CD1c-positive myeloid dendritic cell (primary cell): ENCODE measurements at regions not wholly inside any gene's neighbourhood (a gene's known extent, or its start where the extent isn't known, plus 50 kb on each side); places are given as distances from the start of the nearest gene placed in this dataset.
"Not testable (repeated sequence)": the region's sequence is repeated elsewhere in the genome, so short reads cannot be mapped to it uniquely, and the experiment has no call there.

Source experiments
- DNase-seq: peaks from one replicate; pipeline ENCODE4 v3.0.0-alpha.2; 2016; ENCODE audit errors: extremely low spot score

DNA sequence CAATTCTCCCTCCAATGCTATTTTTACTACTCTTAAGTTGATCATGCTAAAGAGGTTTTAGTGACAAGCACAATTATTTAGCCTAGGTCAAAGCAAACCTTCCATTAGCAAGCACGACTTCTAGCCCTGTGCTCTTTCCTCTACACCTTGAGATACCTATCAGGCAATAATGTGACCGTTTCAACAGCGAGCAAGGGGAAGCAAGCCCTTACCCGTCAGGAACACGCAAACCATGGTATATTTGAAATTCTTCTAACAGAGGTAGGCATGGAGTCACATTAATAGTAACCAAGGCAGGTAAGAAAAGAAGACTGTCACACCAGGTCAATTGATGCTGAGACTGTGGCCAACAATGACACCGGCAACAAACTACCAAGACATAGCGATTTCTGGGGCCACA lies 68.9 kb upstream of the VGLL4 start:
- DNase-seq: no peak

DNA sequence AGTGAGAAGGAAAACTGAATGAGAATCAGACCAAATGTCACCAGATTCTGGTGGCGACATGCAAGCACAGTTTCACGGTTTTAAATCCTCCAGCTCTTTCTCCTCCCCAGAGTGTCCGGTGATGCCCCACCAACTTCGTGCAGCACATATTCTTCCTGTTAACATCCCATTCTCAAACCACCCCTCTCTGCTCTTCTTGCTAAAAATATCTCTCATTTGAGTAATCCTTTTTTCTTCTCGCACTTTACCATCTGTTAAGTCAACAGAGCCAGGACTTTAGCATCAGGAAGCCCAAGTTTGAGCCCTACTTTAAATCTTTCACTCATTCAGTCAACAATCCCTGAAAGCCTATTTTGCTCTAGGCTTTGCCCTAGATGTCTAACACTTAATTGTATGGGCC lies 68.2 kb upstream of the VGLL4 start:
- DNase-seq: no peak

DNA sequence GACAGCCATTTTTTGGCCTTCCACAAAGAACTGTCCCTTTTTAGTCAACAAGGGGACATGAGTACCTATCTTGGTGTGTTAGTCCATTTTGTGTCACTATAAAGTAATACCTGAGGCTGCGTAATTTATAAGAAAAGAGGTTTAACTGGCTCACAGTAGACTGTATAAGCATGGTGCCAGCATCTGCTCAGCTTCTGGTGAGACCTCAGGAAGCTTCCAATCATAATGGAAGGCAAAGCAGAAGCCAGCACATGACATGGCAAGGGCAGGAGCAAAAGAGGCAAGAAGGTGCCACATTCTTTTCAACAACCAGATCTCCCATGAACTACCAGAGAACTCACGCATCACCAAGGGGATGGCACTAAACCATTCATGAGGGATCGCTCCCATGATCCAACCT lies 66.1 kb upstream of the VGLL4 start:
- DNase-seq: no peak

DNA sequence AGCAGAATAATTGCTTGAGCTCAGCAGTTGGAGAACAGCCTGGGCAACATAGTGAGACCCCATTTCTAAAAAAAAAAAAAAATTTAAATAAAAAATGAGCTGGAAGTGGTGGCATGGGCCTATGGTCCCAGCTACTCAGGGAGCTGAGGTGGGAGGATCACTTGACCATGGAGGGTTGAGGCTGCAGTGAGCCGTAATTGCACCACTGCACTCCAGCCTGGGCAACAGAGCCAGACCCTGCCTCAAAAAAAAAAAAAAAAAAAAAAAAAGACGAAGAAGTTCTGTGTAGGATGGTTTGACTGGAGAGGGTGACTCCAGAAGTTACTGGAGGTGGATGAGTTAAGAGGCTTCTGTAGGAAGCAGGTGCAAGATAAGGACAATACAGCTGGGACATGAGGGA lies 63.4 kb upstream of the VGLL4 start:
- not testable (repeated sequence) for DNase-seq

GRCh38 chr3:11706604-11707003 lies 62.9 kb upstream of the VGLL4 start:
- DNase-seq: no peak

DNA sequence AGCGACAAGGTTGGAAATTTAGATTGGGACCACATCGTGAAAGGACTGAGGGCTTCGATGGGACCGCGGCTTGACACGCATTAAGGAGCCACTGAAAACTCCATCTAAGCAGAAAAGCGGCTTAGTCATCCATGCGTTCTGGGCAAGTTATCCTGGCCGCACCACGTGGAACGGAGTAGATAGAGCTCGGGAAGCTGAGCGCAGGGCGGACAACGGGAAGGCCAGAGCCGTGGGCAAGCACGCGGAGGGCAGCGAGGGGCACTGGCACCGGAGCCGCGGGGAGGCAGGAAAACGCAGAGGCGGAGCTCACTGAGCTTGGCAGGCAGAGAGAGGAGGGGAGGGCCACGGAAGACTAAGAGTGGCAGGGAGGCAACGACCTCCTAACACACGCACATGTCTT lies 61.3 kb upstream of the VGLL4 start:
- no peak for DNase-seq

- DNase-seq: no peak
Observed at GRCh38 chr3:11703146-11703545, 59.4 kb upstream of the VGLL4 start.

GRCh38 chr3:11699083-11699427 lies 55.3 kb upstream of the VGLL4 start:
- no peak for DNase-seq

- no peak for DNase-seq
Observed at GRCh38 chr3:11698326-11699082, 54.8 kb upstream of the VGLL4 start.

DNA sequence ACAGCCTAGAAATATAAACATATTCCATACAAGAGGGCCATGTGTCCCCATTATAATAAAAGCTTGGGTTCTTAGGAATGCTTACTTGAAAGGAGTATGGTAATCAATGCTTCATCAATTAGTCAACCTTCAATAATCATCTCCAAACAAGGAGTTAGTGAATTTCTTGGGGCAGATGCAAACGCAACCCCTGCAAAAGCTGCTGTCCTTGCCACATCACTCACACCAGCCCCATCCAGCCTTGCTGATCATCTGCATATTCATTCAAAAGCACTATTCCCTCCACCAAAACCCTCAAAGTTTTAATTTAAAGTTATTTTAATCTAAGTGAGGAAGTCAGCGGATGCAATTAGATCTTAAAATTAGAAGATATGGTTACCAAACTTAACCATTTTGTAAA lies 54.0 kb upstream of the VGLL4 start:
- DNase-seq: no peak

GRCh38 chr3:11696054-11696453 lies 52.3 kb upstream of the VGLL4 start:
- DNase-seq: no peak
